D721Med (cell line): ENCODE measurements at regions not wholly inside any gene's neighbourhood (a gene's known extent, or its start where the extent isn't known, plus 50 kb on each side); places are given as distances from the start of the nearest gene placed in this dataset.

Experiments used
- DNase-seq: peaks from one replicate; pipeline ENCODE4 v3.0.0; 2011; ENCODE audit warnings: low spot score; ENCODE audit not compliant: insufficient read length
- FAIRE-seq: peaks from 2 replicates; lab custom pipeline; 2011; peaks lifted over from hg19 to GRCh38; lab: Jason Lieb, UNC
- TF ChIP-seq, protein P1 (sequence below): IDR thresholded peaks from 2 replicates; pipeline ENCODE4 v1.5.1; 2012; ENCODE audit warnings: mild to moderate bottlenecking, control low read depth; ENCODE audit not compliant: insufficient read depth; ENCODE audit errors: missing control alignments

DNA sequence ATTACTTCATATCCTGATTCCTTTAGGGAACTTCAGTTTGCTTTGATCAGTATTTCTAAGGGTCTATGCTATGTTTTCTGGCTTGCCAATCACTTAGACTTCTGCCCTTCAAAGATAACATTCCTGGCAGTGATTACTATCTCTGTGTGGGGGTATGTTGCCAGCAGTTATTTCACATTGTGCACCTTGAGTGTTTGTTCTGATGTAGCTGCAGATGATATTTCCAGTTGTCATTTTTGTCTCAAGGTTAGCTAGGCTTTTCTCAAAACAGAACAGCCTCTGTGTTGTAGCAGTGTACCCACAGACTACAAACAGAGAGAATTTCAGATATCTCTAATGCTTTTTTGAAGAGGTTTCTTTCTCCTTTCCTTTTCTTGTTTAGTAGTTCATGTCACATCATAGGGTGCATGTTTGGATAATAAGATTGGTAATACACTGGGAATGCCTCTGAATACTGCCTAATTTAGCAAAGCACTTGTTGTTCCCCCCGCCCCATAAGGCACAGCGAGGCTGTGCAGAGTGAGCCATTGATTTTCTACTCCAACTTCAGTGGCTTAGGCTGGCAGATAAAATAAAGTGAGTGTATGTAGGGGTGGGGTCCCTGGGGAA lies 134.7 kb upstream of the AGR3 start:
- TF ChIP-seq, protein P1, sequence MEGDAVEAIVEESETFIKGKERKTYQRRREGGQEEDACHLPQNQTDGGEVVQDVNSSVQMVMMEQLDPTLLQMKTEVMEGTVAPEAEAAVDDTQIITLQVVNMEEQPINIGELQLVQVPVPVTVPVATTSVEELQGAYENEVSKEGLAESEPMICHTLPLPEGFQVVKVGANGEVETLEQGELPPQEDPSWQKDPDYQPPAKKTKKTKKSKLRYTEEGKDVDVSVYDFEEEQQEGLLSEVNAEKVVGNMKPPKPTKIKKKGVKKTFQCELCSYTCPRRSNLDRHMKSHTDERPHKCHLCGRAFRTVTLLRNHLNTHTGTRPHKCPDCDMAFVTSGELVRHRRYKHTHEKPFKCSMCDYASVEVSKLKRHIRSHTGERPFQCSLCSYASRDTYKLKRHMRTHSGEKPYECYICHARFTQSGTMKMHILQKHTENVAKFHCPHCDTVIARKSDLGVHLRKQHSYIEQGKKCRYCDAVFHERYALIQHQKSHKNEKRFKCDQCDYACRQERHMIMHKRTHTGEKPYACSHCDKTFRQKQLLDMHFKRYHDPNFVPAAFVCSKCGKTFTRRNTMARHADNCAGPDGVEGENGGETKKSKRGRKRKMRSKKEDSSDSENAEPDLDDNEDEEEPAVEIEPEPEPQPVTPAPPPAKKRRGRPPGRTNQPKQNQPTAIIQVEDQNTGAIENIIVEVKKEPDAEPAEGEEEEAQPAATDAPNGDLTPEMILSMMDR, result no peak
- no peak for DNase-seq
- FAIRE-seq, result no peak

DNA sequence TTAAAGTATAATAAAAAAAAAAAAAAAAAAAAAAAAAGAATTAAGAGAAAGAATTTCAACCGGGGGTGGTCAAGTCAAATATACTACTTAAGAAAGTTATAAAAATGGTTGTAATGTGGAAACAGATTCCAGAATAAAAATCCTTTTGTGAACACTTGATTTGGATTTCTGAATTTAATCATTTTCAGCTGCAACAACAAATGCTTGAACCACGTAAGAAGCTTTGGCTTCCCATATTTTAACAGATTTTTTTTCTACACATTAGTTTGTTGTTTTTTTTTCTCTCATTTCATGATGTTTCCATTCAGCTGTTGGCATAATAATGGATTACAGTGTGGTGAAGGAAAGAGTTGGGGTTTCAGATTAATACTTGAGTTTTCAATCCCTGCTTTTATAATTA lies 137.3 kb upstream of the AGR3 start:
- TF ChIP-seq, protein P1, result no peak
- no peak for FAIRE-seq

DNA sequence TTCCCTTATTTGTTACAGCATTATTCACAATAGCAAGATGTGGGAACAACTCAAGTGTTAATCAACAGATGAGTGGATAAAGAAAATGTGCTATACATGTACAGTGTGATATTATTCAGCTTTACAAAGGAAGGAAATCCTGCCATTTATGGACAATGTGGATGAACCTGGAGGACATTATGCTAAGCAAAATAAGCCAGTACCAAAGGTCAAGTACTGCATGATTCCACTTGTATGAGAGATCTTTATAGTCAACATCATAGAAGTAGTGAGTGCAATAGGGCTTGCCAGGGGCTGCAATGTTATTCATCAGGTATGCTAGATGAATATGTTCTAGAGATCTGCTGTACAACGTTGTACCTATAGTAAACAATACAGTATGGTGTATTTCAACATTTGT lies 138.5 kb upstream of the AGR3 start:
- no peak for DNase-seq
- FAIRE-seq, result no peak
- TF ChIP-seq, protein P1, result no peak

More for the DNA sequence above, 137.3 kb upstream of the AGR3 start:
- DNase-seq, result no peak

DNA sequence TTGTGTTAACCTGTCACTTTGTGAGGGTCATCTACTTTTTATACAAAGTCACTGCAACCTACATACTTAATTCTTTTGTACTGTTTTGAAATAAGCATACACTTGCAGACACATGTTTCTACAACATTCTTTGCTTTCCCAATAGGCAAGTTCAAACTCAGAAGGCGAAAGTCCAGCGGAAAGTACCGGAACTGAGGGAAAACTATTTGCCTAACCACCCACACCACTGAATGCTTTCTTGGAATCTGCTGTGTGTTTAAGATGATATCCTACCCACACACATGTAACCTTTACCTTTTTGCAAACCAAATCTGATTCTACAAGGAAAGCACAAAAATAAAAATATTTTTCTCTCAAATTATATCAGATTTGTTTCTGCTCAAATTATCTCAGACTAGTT lies 139.4 kb upstream of the AGR3 start:
- TF ChIP-seq, protein P1, result no peak
- DNase-seq, result no peak
- no peak for FAIRE-seq

DNA sequence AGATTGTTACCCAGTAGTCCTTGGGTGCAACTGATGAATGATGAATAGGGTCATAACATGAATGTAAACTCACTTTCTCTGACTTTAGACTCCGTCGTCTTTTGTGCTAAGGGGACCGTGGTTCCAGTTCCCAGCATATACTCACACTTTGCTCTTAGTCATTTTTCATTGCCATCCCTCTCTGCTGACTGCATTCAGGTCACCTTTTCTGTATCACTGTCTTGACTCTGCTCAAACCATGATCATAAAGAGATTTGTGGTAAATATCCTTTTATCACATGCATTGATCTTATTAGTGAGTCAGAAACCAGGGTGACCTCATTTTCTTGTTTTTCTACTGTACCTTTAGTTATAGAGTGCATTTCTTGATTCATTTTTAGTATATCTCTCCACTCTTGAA lies 141.1 kb upstream of the AGR3 start:
- FAIRE-seq (no peak), DNase-seq (no peak)
- TF ChIP-seq, protein P1, result no peak

DNA sequence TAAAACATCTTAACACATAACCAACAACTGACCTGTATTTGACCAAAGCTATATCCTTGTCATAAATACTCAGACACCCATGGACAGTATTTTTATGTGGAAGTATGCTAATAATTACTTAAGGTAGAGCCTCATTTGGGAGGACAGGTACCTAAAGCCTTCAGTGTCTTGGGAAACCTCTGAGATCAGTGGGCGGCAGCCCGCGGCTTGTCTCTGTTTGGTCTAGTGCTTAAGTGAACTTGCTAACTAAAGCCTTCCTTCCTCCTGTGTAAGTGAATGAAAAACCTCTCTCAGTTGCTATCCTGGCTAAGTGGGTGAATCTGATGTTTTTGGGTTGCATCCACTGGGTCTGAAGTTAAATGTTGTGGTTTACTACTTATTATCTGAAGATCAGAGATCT lies 144.5 kb upstream of the AGR3 start:
- FAIRE-seq (no peak), DNase-seq (no peak)
- TF ChIP-seq, protein P1, result no peak

DNA sequence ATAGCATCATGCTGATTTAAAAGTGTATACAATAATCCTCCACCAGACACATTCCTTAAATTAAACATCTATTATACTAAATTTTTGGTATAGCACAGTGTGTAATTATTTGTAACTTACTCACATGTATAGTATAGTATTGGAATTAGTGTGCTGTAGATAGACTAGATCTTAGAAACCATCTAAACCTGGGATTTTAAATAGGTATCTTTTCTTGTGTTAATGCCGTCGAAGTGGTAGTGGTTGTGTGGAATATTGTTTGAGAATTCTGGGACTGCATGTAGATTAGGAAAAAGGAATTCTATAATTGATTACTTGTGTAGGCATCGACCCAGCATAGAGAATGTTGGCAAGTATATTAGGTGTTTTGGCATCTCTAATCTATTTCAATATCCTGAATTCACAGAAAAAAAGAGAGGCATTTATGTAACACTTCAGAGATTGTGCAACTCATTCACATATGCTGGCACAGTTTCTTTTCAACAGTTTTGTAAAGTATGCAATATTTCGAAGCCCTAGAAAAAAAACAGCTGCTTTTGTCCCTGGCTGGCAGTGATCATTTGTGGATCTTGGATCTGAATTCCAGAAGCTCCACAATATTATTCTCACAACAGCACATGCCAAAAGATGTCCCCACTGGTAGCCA lies 145.5 kb upstream of the AGR3 start:
- FAIRE-seq (no peak), DNase-seq (no peak)
- TF ChIP-seq, protein P1, result no peak
